T1000 (cell line): ENCODE measurements at regions not wholly inside any gene's neighbourhood (a gene's known extent, or its start where the extent isn't known, plus 50 kb on each side); places are given as distances from the start of the nearest gene placed in this dataset.
"Not testable (repeated sequence)": the region's sequence is repeated elsewhere in the genome, so short reads cannot be mapped to it uniquely, and the experiment has no call there.

Source experiments
- DNase-seq: peaks from one replicate; lab custom pipeline; 2025; ENCODE audit warnings: mixed read lengths; lab: John Stamatoyannopoulos, UW

DNA sequence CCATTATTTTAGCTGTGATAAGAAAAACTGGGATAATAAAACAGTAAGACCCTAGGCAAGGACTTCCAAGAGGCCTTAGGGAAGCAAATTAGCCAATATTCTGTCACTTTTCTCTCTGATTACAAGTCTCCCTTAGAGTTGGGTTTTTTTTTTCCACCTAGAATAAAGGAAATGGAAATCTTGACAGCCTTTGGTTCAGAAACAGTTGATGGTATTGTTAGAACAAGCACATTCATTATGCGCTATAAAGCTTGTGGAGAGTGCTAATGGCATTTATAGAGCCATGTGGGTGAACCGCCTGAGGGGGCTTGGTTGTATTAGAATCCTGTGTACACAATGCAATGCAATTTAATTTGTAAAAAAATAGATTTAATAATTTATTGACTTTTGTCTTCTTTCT, 88.9 kb upstream of the OGFRL1 start:
- no peak for DNase-seq

DNA sequence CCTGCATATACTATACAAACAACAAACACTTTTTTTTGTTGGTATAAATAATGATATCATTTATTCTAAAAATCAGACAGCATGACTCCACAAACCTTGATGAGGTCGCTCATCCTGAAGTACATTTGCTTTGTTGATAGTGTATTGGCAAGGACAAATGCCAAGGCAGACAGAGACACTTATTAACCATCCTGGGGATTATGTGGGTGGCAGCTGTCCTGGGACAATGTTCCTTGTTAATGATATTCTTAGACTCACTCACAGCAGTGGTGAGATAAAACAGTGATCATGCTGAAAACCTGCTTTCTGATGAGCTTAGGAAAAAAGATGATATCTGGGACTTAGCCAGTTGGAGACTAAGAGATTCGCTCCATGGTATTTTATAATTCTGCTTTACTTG, 85.4 kb upstream of the OGFRL1 start:
- DNase-seq = no peak

DNA sequence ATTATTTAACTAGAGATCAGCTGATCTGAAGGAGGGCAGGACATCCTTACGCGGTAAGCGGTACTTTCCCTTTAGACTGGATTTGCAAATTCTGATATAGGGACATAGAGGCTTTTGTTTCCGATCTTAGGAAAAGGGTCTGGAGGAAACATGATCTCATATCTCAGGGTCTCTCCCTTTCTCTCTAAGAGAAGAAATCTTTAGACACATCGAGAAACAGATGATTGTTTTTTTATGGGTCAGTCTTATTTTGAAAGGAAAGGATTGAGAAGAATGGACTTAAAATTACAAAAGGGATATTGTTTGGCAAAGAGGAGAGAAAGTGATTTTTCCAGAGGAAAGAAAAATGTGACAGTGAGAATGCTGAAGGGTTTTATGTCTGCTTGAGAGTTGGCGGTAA, 83.9 kb upstream of the OGFRL1 start:
- no peak for DNase-seq

DNA sequence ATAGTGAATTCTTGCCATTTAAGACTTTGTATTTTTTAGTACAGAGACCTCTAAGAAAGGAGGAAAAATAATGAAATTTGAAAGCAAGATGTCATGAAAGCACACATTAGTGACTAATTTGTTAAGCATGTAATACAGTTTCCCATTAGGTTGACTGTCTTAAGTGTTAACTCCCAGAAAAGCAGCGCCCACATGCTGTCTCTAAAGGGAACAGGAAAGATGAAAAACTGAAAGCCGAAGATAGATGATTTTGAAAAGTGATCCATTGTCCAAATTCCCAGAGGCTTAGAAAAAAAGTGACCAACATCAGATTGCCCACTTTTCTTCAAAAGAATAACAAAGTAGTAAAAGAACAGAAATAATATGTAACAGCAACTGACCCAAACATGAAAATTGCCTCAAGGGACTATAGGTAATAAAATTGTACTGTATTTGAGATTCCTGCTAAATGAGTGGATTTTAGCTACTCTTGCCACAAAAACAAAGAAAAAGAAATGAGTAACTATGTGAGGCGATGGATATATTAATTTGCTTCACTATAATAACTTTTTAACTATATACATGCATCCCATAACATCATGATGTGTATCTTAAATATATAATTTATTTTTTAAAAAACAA, 83.2 kb upstream of the OGFRL1 start:
- no peak for DNase-seq

DNA sequence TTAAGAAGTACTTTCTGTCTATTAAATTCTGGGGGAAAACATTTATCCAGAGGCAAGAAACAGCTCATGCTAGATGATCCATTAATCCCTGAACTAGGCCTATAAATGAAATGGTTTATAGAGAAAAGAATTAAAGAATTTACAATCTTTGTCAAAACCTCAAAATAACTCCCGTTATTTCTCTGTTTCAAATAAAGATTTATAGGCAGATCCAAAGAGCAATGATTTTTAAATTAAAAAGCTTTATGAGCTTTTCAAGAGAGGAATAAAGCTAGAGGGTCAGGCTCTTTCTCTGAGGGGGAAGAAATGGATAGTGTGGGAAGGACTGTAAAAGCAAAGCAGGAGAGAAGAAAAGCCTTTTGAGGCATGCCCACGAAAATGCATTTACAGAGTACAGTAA, 82.5 kb upstream of the OGFRL1 start:
- no peak for DNase-seq

DNA sequence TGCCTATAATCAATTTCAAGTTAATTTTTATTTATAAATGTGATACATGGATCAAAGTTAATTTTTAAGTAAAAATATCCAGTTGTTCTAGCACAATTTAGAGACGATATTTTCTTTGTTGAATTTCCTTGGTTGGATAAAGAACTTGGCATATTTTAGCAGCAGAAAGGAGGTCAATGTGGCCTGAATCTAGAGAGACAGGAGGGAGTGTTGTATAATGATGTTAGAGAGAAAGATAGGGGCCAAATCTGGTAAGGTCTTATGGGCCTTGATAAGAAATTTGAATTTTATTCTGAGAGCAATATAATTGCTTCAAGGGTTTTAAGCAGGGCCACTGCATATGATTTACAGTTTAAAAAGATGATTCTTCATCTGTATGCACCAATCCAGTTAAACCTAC, 79.4 kb upstream of the OGFRL1 start:
- DNase-seq = no peak

DNA sequence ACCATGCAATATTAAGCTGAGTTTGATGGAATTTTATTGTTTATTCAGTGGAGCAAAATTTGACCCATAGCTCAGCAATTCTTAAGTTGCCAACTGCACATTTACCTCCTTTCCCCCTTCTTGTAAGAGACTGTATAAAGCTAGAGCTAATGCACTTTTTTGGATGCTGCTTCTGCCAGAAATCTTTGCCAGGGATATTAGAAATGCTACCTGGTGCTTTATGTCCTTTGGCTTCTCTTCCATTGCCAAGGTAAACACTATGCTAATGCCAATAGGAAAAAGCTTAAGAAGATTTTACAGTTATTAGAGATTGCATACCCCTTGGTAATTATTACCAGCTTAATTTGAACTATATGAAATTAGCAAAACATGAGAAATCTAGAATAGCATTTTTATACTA, 79.0 kb upstream of the OGFRL1 start:
- no peak for DNase-seq

DNA sequence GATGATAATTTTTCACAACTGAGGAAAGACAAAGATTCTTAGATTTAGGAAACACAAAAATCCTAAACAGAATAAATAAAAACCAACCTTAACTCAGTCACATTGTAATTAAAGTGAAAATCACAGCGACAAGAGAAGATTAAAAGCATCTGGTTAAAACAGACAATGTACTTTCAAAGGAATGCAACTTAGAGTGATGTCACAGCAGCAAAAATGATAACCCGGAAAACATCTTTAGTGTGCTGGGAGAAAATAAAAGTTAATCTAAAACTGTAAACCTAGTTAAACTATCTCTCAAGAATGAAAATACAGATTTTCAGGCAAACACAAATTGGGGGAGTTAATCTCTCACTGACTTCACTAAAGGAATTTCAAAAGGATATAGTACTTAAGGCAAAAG, 76.8 kb upstream of the OGFRL1 start:
- no peak for DNase-seq

DNA sequence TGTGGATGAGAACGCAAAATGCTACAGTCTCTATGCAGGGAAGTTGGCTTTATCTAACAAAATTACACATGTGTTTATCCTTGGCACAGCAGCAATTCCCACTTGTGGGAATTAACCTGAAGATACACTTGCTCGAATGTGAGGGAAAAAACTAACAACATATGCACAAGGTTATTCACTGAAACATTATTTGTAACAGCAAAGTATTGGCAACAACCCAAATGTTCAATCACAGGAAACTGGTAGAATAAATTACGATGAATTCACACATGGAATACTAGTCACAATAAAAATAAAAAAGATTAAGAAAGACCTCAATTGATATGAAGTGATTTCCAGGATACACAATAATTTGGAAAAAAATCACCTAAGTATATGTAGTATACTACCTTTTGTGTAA, 68.1 kb upstream of the OGFRL1 start:
- DNase-seq = no peak

DNA sequence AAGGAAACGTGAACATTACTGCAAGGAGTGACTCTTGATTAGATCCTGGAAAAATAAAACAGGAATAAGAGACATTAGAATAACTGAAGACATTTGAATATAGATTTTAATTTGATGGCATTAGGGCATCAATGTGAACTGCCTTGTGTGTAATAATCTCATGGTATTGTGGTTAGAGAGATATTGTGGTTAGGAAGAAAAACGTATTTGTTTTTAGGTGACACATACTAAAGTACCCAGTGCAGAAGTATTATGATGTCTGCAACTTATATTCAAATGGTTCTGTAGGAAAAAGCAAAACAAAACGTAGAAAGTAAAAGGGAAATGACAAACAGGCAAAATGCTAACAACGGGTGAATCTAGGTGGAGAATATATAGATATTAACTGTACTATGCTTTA, 65.9 kb upstream of the OGFRL1 start:
- no peak for DNase-seq

DNA sequence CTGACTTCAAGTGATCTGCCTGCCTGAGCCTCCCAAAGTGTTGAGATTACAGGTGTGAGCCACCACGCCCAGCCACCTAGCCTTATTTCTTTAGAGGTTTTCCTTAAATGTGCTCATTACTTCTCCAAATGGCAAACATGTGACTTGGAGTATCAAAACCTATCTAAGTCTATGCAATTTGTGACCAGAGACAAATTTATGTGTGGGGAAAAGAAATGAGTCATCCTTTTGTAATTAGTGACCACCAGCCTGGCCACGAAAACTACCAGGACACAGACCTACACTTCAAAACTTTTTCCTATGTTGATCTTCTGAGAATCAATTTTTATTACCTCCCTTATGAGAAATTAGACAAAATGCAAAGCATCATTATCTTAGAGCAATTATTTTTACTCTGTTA, 64.6 kb upstream of the OGFRL1 start:
- DNase-seq = no peak

DNA sequence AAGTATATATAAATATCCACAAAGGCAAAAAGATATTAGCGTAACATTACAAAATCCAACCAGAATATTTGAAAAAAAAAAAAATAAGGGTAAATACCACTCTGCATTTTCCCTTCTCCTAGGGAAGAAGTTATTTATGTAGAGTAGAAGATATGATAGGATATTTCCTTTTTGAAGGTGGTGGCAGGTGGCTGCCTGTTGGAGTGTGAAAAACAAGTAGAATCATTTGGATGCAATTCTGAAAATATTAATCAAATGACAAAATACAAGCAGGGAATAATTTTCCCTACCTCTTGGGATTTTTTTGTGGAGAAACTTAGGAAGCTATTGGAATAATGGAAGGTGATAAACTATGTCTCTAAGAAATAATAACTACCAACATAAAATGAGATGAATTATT, 62.5 kb upstream of the OGFRL1 start:
- DNase-seq = no peak

DNA sequence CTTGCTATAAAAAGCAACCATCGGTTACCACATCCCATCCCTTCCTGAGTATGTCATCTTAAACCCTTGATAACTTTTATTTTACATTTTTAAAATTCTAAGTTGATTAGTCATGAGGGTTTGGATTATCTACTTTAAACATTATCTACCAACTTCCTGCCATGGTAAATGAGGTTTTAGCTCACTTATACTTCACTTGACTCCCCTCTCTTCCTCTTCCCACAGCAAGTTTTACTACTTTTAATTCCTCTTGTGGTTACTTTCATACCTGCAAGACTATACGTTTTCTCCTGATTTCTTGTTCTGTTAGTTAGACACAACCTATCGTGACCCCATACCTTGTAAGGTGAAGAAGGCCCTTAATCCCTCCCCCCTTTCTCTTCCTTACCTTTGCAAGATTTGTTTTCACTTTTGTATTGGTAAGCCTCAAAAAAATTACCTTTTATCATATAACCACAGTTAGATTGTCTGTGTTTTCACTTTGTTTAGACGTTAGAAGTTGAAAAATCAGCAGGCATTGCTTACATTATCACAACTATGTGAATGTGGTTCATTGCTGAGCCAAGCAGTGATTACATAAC, 60.1 kb upstream of the OGFRL1 start:
- no peak for DNase-seq

DNA sequence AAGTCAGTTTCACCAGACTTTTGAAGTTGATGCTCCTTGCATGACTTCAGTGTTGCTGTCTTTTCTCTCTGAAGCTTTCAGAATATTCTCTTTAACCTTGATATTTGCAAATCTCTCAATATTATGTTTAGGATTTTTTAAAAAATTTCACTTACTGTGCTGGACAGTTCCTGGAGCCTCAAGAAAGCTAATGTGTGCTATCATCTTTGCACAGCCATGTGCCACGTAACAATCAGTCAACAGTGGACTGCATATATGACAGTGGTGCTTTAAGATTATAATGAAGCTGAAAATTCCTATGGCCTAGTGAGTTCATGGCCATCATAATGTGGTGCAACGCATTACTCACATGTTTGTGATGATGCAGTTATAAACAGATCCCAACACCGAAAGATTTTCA, 59.1 kb upstream of the OGFRL1 start:
- no peak for DNase-seq

DNA sequence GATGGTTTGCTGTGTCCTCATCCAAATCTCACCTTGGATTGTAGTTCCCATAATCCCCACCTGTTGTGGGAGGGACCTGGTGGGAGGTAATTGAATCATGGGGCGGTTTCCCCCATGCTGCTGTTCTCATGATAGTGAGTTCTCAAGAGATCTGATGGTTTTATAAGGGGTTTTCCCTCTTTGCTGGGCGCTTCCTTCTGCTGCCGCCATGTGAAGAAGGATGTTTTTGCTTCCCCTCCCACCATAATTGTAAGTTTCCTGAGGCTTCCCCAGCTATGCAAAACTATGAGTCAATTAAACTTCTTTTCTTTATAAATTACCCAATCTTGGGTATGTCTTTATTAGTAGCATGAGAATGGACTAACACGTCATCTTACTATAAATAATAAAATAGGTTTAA, 55.7 kb upstream of the OGFRL1 start:
- DNase-seq = not testable (repeated sequence)

DNA sequence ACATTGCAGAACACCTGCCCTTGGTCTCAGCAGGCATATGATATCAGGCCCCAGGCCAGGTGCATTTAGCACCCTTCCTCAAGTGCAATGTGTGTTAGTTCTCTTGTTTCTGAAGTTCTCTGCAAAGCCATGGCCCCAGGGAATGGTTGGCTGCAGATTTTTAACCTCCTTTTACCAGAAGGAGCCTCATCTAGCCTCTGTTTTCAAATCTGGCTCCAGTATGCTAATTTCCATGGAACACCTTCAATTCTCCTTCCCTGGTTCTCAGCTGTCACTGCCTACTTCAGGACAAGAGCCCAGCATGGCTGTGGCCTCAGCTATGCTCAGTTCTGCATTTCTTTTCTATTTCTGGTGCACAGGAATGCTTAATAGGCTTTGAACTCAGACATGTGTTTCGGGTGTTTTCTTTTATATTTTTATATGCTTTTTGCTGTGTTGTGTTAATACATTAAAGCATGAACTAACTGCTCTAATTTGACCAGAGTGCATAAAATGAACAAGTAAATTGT, 51.6 kb upstream of the OGFRL1 start:
- DNase-seq = no peak

DNA sequence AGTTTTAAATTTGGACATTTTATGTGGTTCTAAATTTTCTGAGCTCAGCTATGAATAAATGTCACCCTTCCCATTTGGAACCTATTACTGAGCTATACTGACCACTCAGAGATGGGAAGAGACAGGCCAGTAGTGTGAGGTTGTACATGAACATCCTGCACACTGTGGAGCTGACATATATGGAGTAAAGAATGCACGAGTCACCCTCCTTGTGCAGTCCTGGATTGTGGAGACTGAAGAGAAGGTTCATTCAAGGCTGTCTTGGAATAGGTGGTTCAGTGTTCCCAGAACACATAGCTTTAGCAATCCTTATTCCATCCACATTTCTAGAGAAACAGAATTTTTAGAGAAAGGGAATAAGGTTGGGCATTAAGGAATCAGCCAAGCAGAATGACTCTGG, 50.3 kb upstream of the OGFRL1 start:
- no peak for DNase-seq
